Left lobe of liver (tissue), 2 donors: ENCODE measurements at regions not wholly inside any gene's neighbourhood (a gene's known extent, or its start where the extent isn't known, plus 50 kb on each side); places are given as distances from the start of the nearest gene placed in this dataset.
"Not testable (repeated sequence)": the region's sequence is repeated elsewhere in the genome, so short reads cannot be mapped to it uniquely, and the experiment has no call there.

Experiments used
- ATAC-seq: fragments of 200-7000 bp; cut with Tn5 transposase; one replicate; pipeline ENCODE4 v1.9.1; 2020; ENCODE audit warnings: mild to moderate bottlenecking, moderate library complexity
- DNase-seq: peaks from one replicate; pipeline ENCODE4 v3.0.0-alpha.2; 2020; ENCODE audit warnings: low spot score
- donor health status: DM: no; HTN: no; CAD: no; lungs with moderate emphysema.
- donor health status: DM: no; HTN: yes; CAD: no.

DNA sequence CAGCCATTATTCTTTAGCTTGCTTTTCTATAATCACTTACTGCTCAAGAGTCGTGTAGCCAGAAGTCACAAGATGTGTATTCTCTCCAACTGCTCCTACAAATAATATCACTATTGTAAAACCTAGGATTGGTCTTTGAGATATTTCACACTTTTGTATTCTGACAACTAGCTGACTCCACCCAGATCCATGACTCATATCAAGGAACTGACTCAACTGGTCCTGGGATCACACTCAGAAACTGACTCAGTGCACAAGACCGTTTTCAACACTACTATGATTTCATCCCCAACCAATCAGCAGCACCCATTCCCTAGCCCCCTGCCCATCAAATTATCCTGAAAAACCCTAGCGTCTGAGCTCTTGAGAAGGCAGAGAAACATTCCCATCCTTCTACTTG is 56.5 kb upstream of the ORC5 start:
- DNase-seq: no peak
- no peak for ATAC-seq

DNA sequence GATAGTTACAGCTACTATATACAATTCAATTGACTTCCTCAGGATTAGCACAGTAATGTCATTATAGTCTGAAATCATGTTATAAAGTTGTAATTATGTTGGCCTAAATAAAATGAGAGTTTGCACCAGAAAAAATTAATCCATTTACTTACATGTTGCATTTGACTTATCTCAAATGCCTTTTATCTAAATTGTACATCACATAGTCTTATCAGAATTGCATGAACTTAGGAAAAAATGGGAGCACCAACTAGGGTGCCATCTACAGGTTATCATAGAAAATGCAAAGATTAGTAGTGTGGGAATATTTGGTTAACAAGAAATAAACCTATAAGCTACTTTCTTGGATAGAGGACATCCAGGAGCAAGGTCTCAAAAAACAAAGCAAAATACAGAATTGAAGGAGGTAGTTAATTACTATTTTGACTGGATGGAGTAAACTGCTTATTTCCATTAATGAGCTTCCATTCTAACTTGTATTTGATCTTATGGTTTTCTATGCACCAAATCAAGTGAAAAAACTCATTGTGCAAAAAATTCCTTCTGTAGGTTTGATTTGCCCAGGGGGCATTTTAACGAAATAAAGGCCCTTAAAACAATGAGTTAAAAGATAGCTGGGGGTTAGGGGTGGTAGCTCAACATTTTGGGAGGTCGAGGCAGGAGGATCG is 60.0 kb upstream of the ORC5 start:
- ATAC-seq (peak; percentile 46), DNase-seq (no peak)

DNA sequence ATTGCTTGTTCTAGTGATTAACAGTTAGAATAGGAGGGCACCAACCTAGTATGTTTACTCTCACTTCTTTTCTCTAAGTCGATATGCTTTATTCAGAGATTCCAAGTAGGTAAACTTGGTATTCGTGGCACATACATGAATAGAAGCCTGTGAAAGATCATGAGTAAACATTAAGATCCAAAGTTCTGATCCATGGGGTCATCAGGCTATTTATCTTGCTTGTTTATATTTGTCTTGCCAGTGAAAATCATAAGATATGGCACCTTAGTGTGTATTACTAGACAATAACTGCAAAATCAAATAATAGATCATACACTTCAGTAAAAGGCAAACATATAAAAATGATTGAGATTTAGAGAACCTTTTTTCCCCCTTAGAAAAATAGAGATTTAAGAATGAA is 56.5 kb upstream of the LHFPL3 start:
- no peak for DNase-seq
- ATAC-seq: peak; percentile 87

- DNase-seq (no peak), ATAC-seq (peak; percentile 84)
These were observed 55.5 kb upstream of the LHFPL3 start for GRCh38 chr7:104272767-104273384.

- ATAC-seq (no peak), DNase-seq (no peak)
These were observed 52.5 kb upstream of the LHFPL3 start for GRCh38 chr7:104275900-104276299.

DNA sequence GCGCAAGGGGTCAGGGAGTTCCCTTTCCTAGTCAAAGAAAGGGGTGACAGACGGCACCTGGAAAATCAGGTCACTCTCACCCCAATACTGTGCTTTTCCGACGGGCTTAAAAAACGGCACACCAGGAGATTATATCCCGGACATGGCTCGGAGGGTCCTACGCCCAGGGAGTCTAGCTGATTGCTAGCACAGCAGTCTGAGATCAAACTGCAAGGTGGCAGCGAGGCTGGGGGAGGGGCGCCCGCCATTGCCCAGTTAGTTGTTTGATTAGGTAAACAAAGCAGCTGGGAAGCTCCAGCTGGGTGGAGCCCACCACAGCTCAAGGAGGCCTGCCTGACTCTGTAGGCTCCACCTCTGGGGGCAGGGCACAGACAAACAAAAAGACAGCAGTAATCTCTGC is 51.7 kb upstream of the LHFPL3 start:
- DNase-seq, ATAC-seq: not testable (repeated sequence)
